Left lung (tissue), 4 donors: ENCODE measurements at regions not wholly inside any gene's neighbourhood (a gene's known extent, or its start where the extent isn't known, plus 50 kb on each side); places are given as distances from the start of the nearest gene placed in this dataset.

Source experiments
- ATAC-seq: fragments of 200-7000 bp; cut with Tn5 transposase; one replicate; pipeline ENCODE4 v1.9.1; 2020; ENCODE audit warnings: moderate library complexity
- DNase-seq, 4 donors: peaks; one replicate each; pipeline ENCODE4 v3.0.0-alpha.2; 2013 to 2020
- H3K27ac ChIP-seq, 2 donors: fragments of 200-600 bp; sonication (generic) in 1 of 2; one replicate each; pipeline versions ENCODE4 v1.5.0 to v1.8.0; 2020 to 2021
- H3K27me3 ChIP-seq, 2 donors: fragments of 200-600 bp; sonication (generic) in 1 of 2; one replicate each; pipeline versions ENCODE4 v1.5.0 to v1.8.0; 2020 to 2021
- H3K36me3 ChIP-seq, 2 donors: fragments of 200-600 bp; sonication (generic) in 1 of 2; one replicate each; pipeline versions ENCODE4 v1.5.0 to v1.8.0; 2020 to 2021
- H3K4me1 ChIP-seq, 2 donors: fragments of 200-600 bp; one replicate each; pipeline ENCODE4 v1.8.0; 2021
- H3K4me3 ChIP-seq, 2 donors: fragments of 200-600 bp; sonication (generic) in 1 of 2; one replicate each; pipeline versions ENCODE4 v1.5.0 to v1.8.0; 2020 to 2021; ENCODE audit warnings: mild to moderate bottlenecking in 1 of 2
- H3K9me3 ChIP-seq, 2 donors: fragments of 200-600 bp; sonication (generic) in 1 of 2; one replicate each; pipeline versions ENCODE4 v1.5.0 to v1.8.0; 2020 to 2021
- CTCF ChIP-seq, 2 donors: fragments of 200-600 bp; sonication (generic) in 1 of 2; IDR thresholded peaks; one replicate each; pipeline versions ENCODE4 v1.5.0 to v1.8.0; 2021; ENCODE audit warnings: antibody characterized with exemption in 2 of 2
- intact Hi-C, 2 donors: fragments of 100-400 bp; cut with DNase I; formaldehyde crosslinking; loops; one replicate each; pipeline versions ENCODE4 v1.11.2 to v1.14.2; 2022
- donor health status: DM: no; HTN: yes; CAD: no.
- donor health status: DM: no; HTN: no; CAD: no.

GRCh38 chr16:62639890-62640289, 603.7 kb upstream of the CDH8 start:
- Histone ChIP-seq H3K36me3 (no peaks in the 10 kb centered on the region), H3K27ac (no peak overlapping the region), H3K4me1 (no peaks in the 10 kb centered on the region), H3K4me3 (no peak overlapping the region), H3K9me3 (peaks cover 0 to 2% of the 10 kb centered on the region in 2 donors), H3K27me3 (no peaks in the 10 kb centered on the region)
- ATAC-seq (no peak), DNase-seq (no peak)
- intact Hi-C loops: no loop called here
- TF ChIP-seq CTCF (IDR thresholded peaks at IDR 0.05): no peak

DNA sequence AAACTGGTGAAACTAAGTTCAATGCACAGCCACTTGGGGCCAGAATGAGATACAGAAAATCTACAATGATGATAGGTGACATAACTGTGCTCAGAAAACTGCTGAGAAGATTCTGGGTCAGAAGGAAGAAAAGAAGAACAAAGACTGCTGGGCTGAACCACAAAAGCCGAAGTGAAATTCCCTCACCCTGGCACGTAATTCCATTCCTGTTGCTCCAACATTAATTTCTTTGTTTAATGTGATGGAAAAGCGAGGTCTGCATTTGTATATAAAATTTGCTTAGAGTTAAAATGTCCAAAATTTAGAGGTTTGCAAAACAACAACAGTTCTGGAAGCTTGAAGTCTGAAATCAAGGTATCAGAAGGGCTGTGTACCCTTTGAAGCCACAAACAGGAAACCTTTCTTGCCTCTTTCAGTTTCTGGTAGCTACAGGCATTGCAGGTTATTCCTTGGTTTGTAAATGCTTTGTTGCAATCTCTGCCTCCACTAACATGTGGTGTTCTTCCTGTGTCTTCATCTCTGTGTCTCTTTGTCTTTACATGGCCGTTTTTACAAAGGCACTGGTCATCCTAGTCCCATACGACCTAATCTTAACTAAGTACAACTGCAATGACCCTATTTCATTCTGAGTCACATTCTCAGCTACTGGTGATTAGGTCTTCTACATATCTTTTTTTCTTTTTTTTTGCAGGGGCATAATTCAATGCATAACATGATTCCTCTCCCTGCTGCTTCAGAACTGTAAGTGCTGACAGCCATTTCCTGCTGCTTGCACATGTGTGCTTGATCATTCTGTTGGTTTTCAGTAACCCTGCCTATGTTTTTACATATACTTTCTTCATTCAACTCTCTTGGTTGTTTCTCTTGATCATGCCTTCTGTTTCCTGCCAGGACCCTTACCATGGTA, 603.0 kb upstream of the CDH8 start:
- DNase-seq (no peak), ATAC-seq (no peak)
- H3K4me3 ChIP-seq: no peak overlapping the region
- no peak for TF ChIP-seq CTCF (IDR thresholded peaks at IDR 0.05)
- intact Hi-C loops: no loop called here
- H3K27me3 ChIP-seq: no peaks in the 10 kb centered on the region
- H3K9me3 ChIP-seq: peaks cover 0 to 2% of the 10 kb centered on the region in 2 donors
- no peaks in the 10 kb centered on the region for H3K4me1 ChIP-seq
- H3K36me3 ChIP-seq: no peaks in the 10 kb centered on the region
- H3K27ac ChIP-seq: no peak overlapping the region

- DNase-seq (no peak), ATAC-seq (no peak)
- Histone ChIP-seq H3K27me3 (no peaks in the 10 kb centered on the region), H3K4me3 (no peak overlapping the region), H3K4me1 (no peaks in the 10 kb centered on the region), H3K36me3 (no peaks in the 10 kb centered on the region), H3K9me3 (no peaks in the 10 kb centered on the region), H3K27ac (no peak overlapping the region)
- intact Hi-C loops: no loop called here
- no peak for TF ChIP-seq CTCF (IDR thresholded peaks at IDR 0.05)
Measured at GRCh38 chr16:62638324-62638911, 602.2 kb upstream of the CDH8 start.

DNA sequence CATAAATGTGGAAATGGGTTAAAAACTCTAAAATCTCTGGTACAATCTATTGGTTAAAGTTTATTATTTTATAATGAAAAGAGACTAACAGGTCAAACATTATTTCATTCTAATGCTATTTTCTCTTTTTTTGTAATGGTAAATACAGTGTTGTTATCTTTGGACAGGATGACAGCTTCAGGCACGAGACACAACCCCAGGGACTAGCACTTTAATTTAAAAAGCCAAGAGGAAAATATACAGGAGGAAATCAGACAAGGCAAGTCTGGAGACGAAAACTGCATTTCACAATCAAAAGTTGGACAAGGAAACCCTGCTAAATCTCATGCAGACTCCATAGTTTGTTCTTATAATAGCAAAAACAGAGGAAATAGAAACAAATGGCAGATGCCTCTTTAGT, 589.1 kb upstream of the CDH8 start:
- DNase-seq (peak in 1 of 4 donors; percentile 20), ATAC-seq (no peak)
- H3K36me3 ChIP-seq: no peaks in the 10 kb centered on the region
- H3K4me1 ChIP-seq: no peaks in the 10 kb centered on the region
- TF ChIP-seq CTCF (IDR thresholded peaks at IDR 0.05): no peak
- H3K27me3 ChIP-seq: no peaks in the 10 kb centered on the region
- no peaks in the 10 kb centered on the region for H3K9me3 ChIP-seq
- intact Hi-C loops: no loop called here
- no peak overlapping the region for H3K27ac ChIP-seq
- no peak overlapping the region for H3K4me3 ChIP-seq

DNA sequence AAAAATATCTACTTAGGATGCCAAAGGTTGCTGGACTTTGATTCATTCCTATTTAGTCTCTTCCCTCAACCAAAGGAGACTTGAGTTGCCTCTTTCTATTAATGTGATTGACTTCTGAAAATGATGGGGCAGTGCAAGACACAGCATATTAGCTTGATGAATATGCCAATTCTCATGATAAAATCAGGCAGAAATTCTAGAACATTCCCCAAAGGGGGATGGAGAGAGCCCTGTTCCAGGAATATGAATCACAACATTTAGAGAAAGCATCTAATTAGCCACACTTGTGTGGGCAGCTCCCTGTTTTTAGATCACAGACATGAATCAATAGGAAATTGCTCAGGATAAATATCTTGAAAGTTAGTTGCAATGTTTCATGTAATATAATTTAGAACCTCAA, 584.0 kb upstream of the CDH8 start:
- Histone ChIP-seq H3K36me3 (no peaks in the 10 kb centered on the region), H3K27me3 (no peaks in the 10 kb centered on the region), H3K4me1 (no peaks in the 10 kb centered on the region), H3K9me3 (peaks cover 0 to 2% of the 10 kb centered on the region in 2 donors), H3K27ac (no peak overlapping the region), H3K4me3 (no peak overlapping the region)
- no peak for TF ChIP-seq CTCF (IDR thresholded peaks at IDR 0.05)
- ATAC-seq (no peak), DNase-seq (no peak)
- intact Hi-C loops: no loop called here
